ENCODE measurements at regions not wholly inside any gene's neighbourhood (a gene's known extent, or its start where the extent isn't known, plus 50 kb on each side); places are given as distances from the start of the nearest gene placed in this dataset.

GRCh38 chr5:17367256-17367840 lies 130.7 kb upstream of the TAF11L2 start (continued):
- no peak for TF ChIP-seq AFF4 (CRISPR knock-in tag; IDR thresholded peaks at IDR 0.05)
- TF ChIP-seq UBTF (IDR thresholded peaks at IDR 0.05; ENCODE audit: borderline replicate concordance in 1 of 2, low read depth in 2 of 2, low read length in 2 of 2), result no peak
- TF ChIP-seq MAFG (tag; conservative IDR thresholded peaks at IDR 0.05), result no peak

GRCh38 chr5:17370651-17371050 lies 127.4 kb upstream of the TAF11L2 start:
- intact Hi-C loops (cut with micrococcal nuclease) (no loop called here), in situ Hi-C loops (cut with MboI) (no loop called here)
- Histone ChIP-seq H4K20me1 (replicated peaks; ENCODE audit: control insufficient read depth, insufficient read depth, low read length) (no peaks in the 10 kb centered on the region), H3K4me1 (replicated peaks in 1 of 2; ENCODE audit: control insufficient read depth in 2 of 2, insufficient read depth in 2 of 2, low read length in 2 of 2) (no peaks in the 10 kb centered on the region; a peak in 1 of 5 replicates), H3K9ac (ENCODE audit: insufficient read depth in 1 of 2, low read depth in 2 of 2, low read length in 2 of 2) (no peak overlapping the region), H3K9me3 (replicated peaks; ENCODE audit: control insufficient read depth, insufficient read depth, low read depth, low read length) (no peaks in the 10 kb centered on the region), H3K9me1 (ENCODE audit: control insufficient read depth, insufficient read depth, low read length) (no peaks in the 10 kb centered on the region), H2AFZ (ENCODE audit: low read depth, low read length) (no peak overlapping the region), H3K27ac (ENCODE audit: extremely low read depth, low read depth, low read length) (no peak overlapping the region), H3K4me3 (no peak overlapping the region), H3K27me3 (ENCODE audit: control insufficient read depth in 2 of 2, insufficient read depth in 2 of 2, low read length in 2 of 2) (peaks cover 2 to 18% of the 10 kb centered on the region in 2 experiments; a peak in 4 of 5 replicates), H3K4me2 (ENCODE audit: insufficient read depth, low read length) (no peak overlapping the region), H3K36me3 (ENCODE audit: control insufficient read depth, insufficient read depth, low read length) (no peaks in the 10 kb centered on the region), H3K79me2 (ENCODE audit: control insufficient read depth, insufficient read depth, low read length) (no peaks in the 10 kb centered on the region)
- BruUV-seq (replicated peaks), result no TSS peak
- CTCF ChIA-PET (ENCODE audit: low intra/inter-chr PET ratio), result no interaction called here
- POLR2A ChIA-PET, result interaction anchor here (1.2 kb wide), 1 partner anchor 12 kb away, joined by 3 read pairs; no protein-coding TSS in a partner anchor
- no peak for TF ChIP-seq ZNF717 (CRISPR knock-in tag; IDR thresholded peaks at IDR 0.05)
- TF ChIP-seq ZKSCAN8 (CRISPR knock-in tag; IDR thresholded peaks at IDR 0.05), result no peak
- no peak for TF ChIP-seq ZBTB33 (CRISPR knock-in tag; IDR thresholded peaks at IDR 0.05)
- TF ChIP-seq OTX1 (CRISPR knock-in tag; IDR thresholded peaks at IDR 0.05), result no peak
- TF ChIP-seq THAP7 (CRISPR knock-in tag; IDR thresholded peaks at IDR 0.05), result no peak
- FAIRE-seq (no peak), DNase-seq (ENCODE audit: extremely low read depth in 1 of 4, low spot score in 3 of 4) (no peak), ATAC-seq (no peak)
- WGBS (ENCODE audit: insufficient coverage, low coverage, missing lambda C conversion rate), result 3% methylated on average over 7 of the region's 7 CpGs

Data from K562 (cell line).